Loucy (cell line): ENCODE measurements at regions not wholly inside any gene's neighbourhood (a gene's known extent, or its start where the extent isn't known, plus 50 kb on each side); places are given as distances from the start of the nearest gene placed in this dataset.

Experiments used
- EZH2phosphoT487 ChIP-seq: fragments of 200-600 bp; IDR thresholded peaks from 2 replicates; pipeline ENCODE4 v1.6.1; 2018; ENCODE audit warnings: antibody characterized with exemption, mild to moderate bottlenecking, moderate library complexity, borderline replicate concordance
- TF ChIP-seq, protein P1 (sequence below): fragments of 200-600 bp; sonication (generic); conservative IDR thresholded peaks from 2 replicates; pipeline ENCODE4 v1.5.1; 2014; ENCODE audit warnings: mild to moderate bottlenecking, antibody characterized with exemption, low read length

GRCh38 chr18:1357724-1358123 is 453.1 kb downstream of the ADCYAP1 start:
- TF ChIP-seq, protein P1, sequence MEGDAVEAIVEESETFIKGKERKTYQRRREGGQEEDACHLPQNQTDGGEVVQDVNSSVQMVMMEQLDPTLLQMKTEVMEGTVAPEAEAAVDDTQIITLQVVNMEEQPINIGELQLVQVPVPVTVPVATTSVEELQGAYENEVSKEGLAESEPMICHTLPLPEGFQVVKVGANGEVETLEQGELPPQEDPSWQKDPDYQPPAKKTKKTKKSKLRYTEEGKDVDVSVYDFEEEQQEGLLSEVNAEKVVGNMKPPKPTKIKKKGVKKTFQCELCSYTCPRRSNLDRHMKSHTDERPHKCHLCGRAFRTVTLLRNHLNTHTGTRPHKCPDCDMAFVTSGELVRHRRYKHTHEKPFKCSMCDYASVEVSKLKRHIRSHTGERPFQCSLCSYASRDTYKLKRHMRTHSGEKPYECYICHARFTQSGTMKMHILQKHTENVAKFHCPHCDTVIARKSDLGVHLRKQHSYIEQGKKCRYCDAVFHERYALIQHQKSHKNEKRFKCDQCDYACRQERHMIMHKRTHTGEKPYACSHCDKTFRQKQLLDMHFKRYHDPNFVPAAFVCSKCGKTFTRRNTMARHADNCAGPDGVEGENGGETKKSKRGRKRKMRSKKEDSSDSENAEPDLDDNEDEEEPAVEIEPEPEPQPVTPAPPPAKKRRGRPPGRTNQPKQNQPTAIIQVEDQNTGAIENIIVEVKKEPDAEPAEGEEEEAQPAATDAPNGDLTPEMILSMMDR, result no peak
- TF ChIP-seq EZH2phosphoT487, result no peak
